ENCODE measurements at regions not wholly inside any gene's neighbourhood (a gene's known extent, or its start where the extent isn't known, plus 50 kb on each side); places are given as distances from the start of the nearest gene placed in this dataset.

GRCh38 chr11:133715602-133716001 lies 129.7 kb downstream of the SPATA19 start:
- no peak for FAIRE-seq

GRCh38 chr11:133714471-133715375 lies 130.6 kb downstream of the SPATA19 start:
- TF ChIP-seq CTCF (IDR thresholded peaks at IDR 0.05; ENCODE audit: insufficient read depth, low read length, severe bottlenecking) = no peak
- no peaks in the 10 kb centered on the region for H3K36me3 ChIP-seq (ENCODE audit: control insufficient read depth, insufficient read depth, low read length)
- no peak overlapping the region for H3K4me3 ChIP-seq (ENCODE audit: low read depth, low read length)
- DNase-seq (ENCODE audit: low read depth) = no peak
- FAIRE-seq = no peak
- H3K27me3 ChIP-seq (ENCODE audit: control insufficient read depth, insufficient read depth, low read length) = no peaks in the 10 kb centered on the region

More at GRCh38 chr11:133715602-133716001, 129.7 kb downstream of the SPATA19 start:
- TF ChIP-seq CTCF (IDR thresholded peaks at IDR 0.05; ENCODE audit: insufficient read depth, low read length, severe bottlenecking) = no peak
- no peaks in the 10 kb centered on the region for H3K27me3 ChIP-seq (ENCODE audit: control insufficient read depth, insufficient read depth, low read length)
- DNase-seq (ENCODE audit: low read depth) = no peak
- H3K36me3 ChIP-seq (ENCODE audit: control insufficient read depth, insufficient read depth, low read length) = no peaks in the 10 kb centered on the region
- H3K4me3 ChIP-seq (ENCODE audit: low read depth, low read length) = no peak overlapping the region

- H3K36me3 ChIP-seq (ENCODE audit: control insufficient read depth, insufficient read depth, low read length) = no peaks in the 10 kb centered on the region
- no peak overlapping the region for H3K4me3 ChIP-seq (ENCODE audit: low read depth, low read length)
- no peaks in the 10 kb centered on the region for H3K27me3 ChIP-seq (ENCODE audit: control insufficient read depth, insufficient read depth, low read length)
- FAIRE-seq (no peak), DNase-seq (ENCODE audit: low read depth) (no peak)
- no peak for TF ChIP-seq CTCF (IDR thresholded peaks at IDR 0.05; ENCODE audit: insufficient read depth, low read length, severe bottlenecking)
Measured at GRCh38 chr11:133713844-133714243, 131.5 kb downstream of the SPATA19 start.

- FAIRE-seq = no peak
- Histone ChIP-seq H3K36me3 (ENCODE audit: control insufficient read depth, insufficient read depth, low read length) (no peaks in the 10 kb centered on the region), H3K27me3 (ENCODE audit: control insufficient read depth, insufficient read depth, low read length) (no peaks in the 10 kb centered on the region), H3K4me3 (ENCODE audit: low read depth, low read length) (no peak overlapping the region)
- no peak for TF ChIP-seq CTCF (IDR thresholded peaks at IDR 0.05; ENCODE audit: insufficient read depth, low read length, severe bottlenecking)
- DNase-seq (ENCODE audit: low read depth) = no peak
Measured at GRCh38 chr11:133713406-133713805, 131.9 kb downstream of the SPATA19 start.

- TF ChIP-seq CTCF (IDR thresholded peaks at IDR 0.05; ENCODE audit: insufficient read depth, low read length, severe bottlenecking) = no peak
- no peak for FAIRE-seq
- Histone ChIP-seq H3K27me3 (ENCODE audit: control insufficient read depth, insufficient read depth, low read length) (no peaks in the 10 kb centered on the region), H3K36me3 (ENCODE audit: control insufficient read depth, insufficient read depth, low read length) (no peaks in the 10 kb centered on the region), H3K4me3 (ENCODE audit: low read depth, low read length) (no peak overlapping the region)
- no peak for DNase-seq (ENCODE audit: low read depth)
Measured at GRCh38 chr11:133712051-133712560, 133.2 kb downstream of the SPATA19 start.
